HG02798 (cell line): ENCODE measurements at regions not wholly inside any gene's neighbourhood (a gene's known extent, or its start where the extent isn't known, plus 50 kb on each side); places are given as distances from the start of the nearest gene placed in this dataset.

Source experiments
- ATAC-seq: cut with Tn5 transposase; IDR thresholded peaks from one replicate; pipeline ENCODE4 v1.9.1; 2021; ENCODE audit warnings: mild to moderate bottlenecking; ENCODE audit not compliant: unreplicated experiment, poor library complexity

GRCh38 chr1:191284175-191284574, 806.5 kb upstream of the BRINP3 start:
- ATAC-seq = no peak

- ATAC-seq = no peak
Measured at GRCh38 chr1:191290441-191290840, 812.8 kb upstream of the BRINP3 start.

GRCh38 chr1:191305370-191305769, 827.7 kb upstream of the BRINP3 start:
- no peak for ATAC-seq

GRCh38 chr1:191306916-191307315, 829.3 kb upstream of the BRINP3 start:
- no peak for ATAC-seq

GRCh38 chr1:191320062-191320461, 838.2 kb upstream of the RGS18 start:
- no peak for ATAC-seq

GRCh38 chr1:191327868-191328267, 830.4 kb upstream of the RGS18 start:
- ATAC-seq = no peak

GRCh38 chr1:191343816-191344215, 814.4 kb upstream of the RGS18 start:
- no peak for ATAC-seq

- no peak for ATAC-seq
Measured at GRCh38 chr1:191346381-191346780, 811.9 kb upstream of the RGS18 start.

- no peak for ATAC-seq
Measured at GRCh38 chr1:191348328-191348727, 809.9 kb upstream of the RGS18 start.

- no peak for ATAC-seq
Measured at GRCh38 chr1:191350938-191351337, 807.3 kb upstream of the RGS18 start.

- no peak for ATAC-seq
Measured at GRCh38 chr1:191358724-191359123, 799.5 kb upstream of the RGS18 start.

- ATAC-seq = no peak
Measured at GRCh38 chr1:191366686-191367085, 791.6 kb upstream of the RGS18 start.

- no peak for ATAC-seq
Measured at GRCh38 chr1:191368891-191369654, 789.2 kb upstream of the RGS18 start.

- no peak for ATAC-seq
Measured at GRCh38 chr1:191371626-191372025, 786.6 kb upstream of the RGS18 start.

- ATAC-seq = no peak
Measured at GRCh38 chr1:191388283-191388682, 770.0 kb upstream of the RGS18 start.

GRCh38 chr1:191396622-191397021, 761.6 kb upstream of the RGS18 start:
- no peak for ATAC-seq

- ATAC-seq = no peak
Measured at GRCh38 chr1:191398551-191398950, 759.7 kb upstream of the RGS18 start.

GRCh38 chr1:191405417-191405816, 752.8 kb upstream of the RGS18 start:
- ATAC-seq = no peak

GRCh38 chr1:191414981-191415640, 743.2 kb upstream of the RGS18 start:
- ATAC-seq = no peak

- no peak for ATAC-seq
Measured at GRCh38 chr1:191419842-191420241, 738.4 kb upstream of the RGS18 start.

- no peak for ATAC-seq
Measured at GRCh38 chr1:191427593-191427992, 730.7 kb upstream of the RGS18 start.

GRCh38 chr1:191432817-191433216, 725.4 kb upstream of the RGS18 start:
- no peak for ATAC-seq
